ENCODE measurements at regions not wholly inside any gene's neighbourhood (a gene's known extent, or its start where the extent isn't known, plus 50 kb on each side); places are given as distances from the start of the nearest gene placed in this dataset.

- no peak for DNase-seq (ENCODE audit: low read depth in 2 of 2)
Measured at GRCh38 chr15:97791824-97792792, 168.4 kb upstream of the ARRDC4 start.

- DNase-seq (ENCODE audit: low read depth in 2 of 2), result no peak
Measured at GRCh38 chr15:97804950-97805349, 155.6 kb upstream of the ARRDC4 start.

GRCh38 chr15:97806766-97807165, 153.7 kb upstream of the ARRDC4 start:
- DNase-seq (ENCODE audit: low read depth in 2 of 2), result no peak

GRCh38 chr15:97815835-97816234, 144.7 kb upstream of the ARRDC4 start:
- DNase-seq (ENCODE audit: low read depth in 2 of 2), result no peak

- DNase-seq (ENCODE audit: low read depth in 2 of 2), result no peak
Measured at GRCh38 chr15:97817276-97817890, 143.1 kb upstream of the ARRDC4 start.

GRCh38 chr15:97836003-97836402, 124.5 kb upstream of the ARRDC4 start:
- DNase-seq (ENCODE audit: low read depth in 2 of 2), result no peak

GRCh38 chr15:97837896-97838295, 122.6 kb upstream of the ARRDC4 start:
- DNase-seq (ENCODE audit: low read depth in 2 of 2), result no peak

GRCh38 chr15:97838606-97839210, 121.8 kb upstream of the ARRDC4 start:
- no peak for DNase-seq (ENCODE audit: low read depth in 2 of 2)

- no peak for DNase-seq (ENCODE audit: low read depth in 2 of 2)
Measured at GRCh38 chr15:97840501-97840900, 120.0 kb upstream of the ARRDC4 start.

GRCh38 chr15:97841558-97841957, 118.9 kb upstream of the ARRDC4 start:
- no peak for DNase-seq (ENCODE audit: low read depth in 2 of 2)

- DNase-seq (ENCODE audit: low read depth in 2 of 2), result no peak
Measured at GRCh38 chr15:97849183-97849582, 111.3 kb upstream of the ARRDC4 start.

- DNase-seq (ENCODE audit: low read depth in 2 of 2), result no peak
Measured at GRCh38 chr15:97858296-97858695, 102.2 kb upstream of the ARRDC4 start.

GRCh38 chr15:97861529-97862260, 98.8 kb upstream of the ARRDC4 start:
- no peak for DNase-seq (ENCODE audit: low read depth in 2 of 2)

- DNase-seq (ENCODE audit: low read depth in 2 of 2), result no peak
Measured at GRCh38 chr15:97866959-97867358, 93.5 kb upstream of the ARRDC4 start.

- no peak for DNase-seq (ENCODE audit: low read depth in 2 of 2)
Measured at GRCh38 chr15:97867870-97868269, 92.6 kb upstream of the ARRDC4 start.

GRCh38 chr15:97868981-97869380, 91.5 kb upstream of the ARRDC4 start:
- DNase-seq (ENCODE audit: low read depth in 2 of 2), result no peak

- DNase-seq (ENCODE audit: low read depth in 2 of 2), result no peak
Measured at GRCh38 chr15:97870771-97871170, 89.7 kb upstream of the ARRDC4 start.

- DNase-seq (ENCODE audit: low read depth in 2 of 2), result no peak
Measured at GRCh38 chr15:97874139-97874538, 86.4 kb upstream of the ARRDC4 start.

GRCh38 chr15:97875025-97875512, 85.4 kb upstream of the ARRDC4 start:
- no peak for DNase-seq (ENCODE audit: low read depth in 2 of 2)

GRCh38 chr15:97875513-97876280, 84.8 kb upstream of the ARRDC4 start:
- DNase-seq (ENCODE audit: low read depth in 2 of 2), result no peak

- DNase-seq (ENCODE audit: low read depth in 2 of 2), result no peak
Measured at GRCh38 chr15:97876281-97876675, 84.2 kb upstream of the ARRDC4 start.
